Limb (tissue), 2 donors: ENCODE measurements at regions not wholly inside any gene's neighbourhood (a gene's known extent, or its start where the extent isn't known, plus 50 kb on each side); places are given as distances from the start of the nearest gene placed in this dataset.

Experiments
- DNase-seq, 2 donors: peaks; one replicate each; pipeline ENCODE4 v3.0.0-alpha.2; 2016; ENCODE audit errors: extremely low spot score in 2 of 2

- no peak for DNase-seq
Observed at GRCh38 chr20:24814556-24815195, 134.4 kb upstream of the CST7 start.

- no peak for DNase-seq
Observed at GRCh38 chr20:24815196-24815815, 133.8 kb upstream of the CST7 start.

- no peak for DNase-seq
Observed at GRCh38 chr20:24815931-24816330, 133.1 kb upstream of the CST7 start.

GRCh38 chr20:24816431-24816830 lies 132.6 kb upstream of the CST7 start:
- no peak for DNase-seq

- DNase-seq, result no peak
Observed at GRCh38 chr20:24816907-24817306, 132.2 kb upstream of the CST7 start.

GRCh38 chr20:24817351-24817750 lies 131.7 kb upstream of the CST7 start:
- no peak for DNase-seq

GRCh38 chr20:24818056-24818455 lies 131.0 kb upstream of the CST7 start:
- no peak for DNase-seq

- DNase-seq, result no peak
Observed at GRCh38 chr20:24819331-24819965, 129.6 kb upstream of the CST7 start.

- DNase-seq, result no peak
Observed at GRCh38 chr20:24820345-24820744, 128.7 kb upstream of the CST7 start.

GRCh38 chr20:24821391-24821790 lies 127.7 kb upstream of the CST7 start:
- no peak for DNase-seq

- DNase-seq, result no peak
Observed at GRCh38 chr20:24823176-24823784, 125.8 kb upstream of the CST7 start.

- no peak for DNase-seq
Observed at GRCh38 chr20:24823989-24824693, 124.9 kb upstream of the CST7 start.

- DNase-seq, result no peak
Observed at GRCh38 chr20:24825591-24825990, 123.5 kb upstream of the CST7 start.

GRCh38 chr20:24827603-24828295 lies 121.3 kb upstream of the CST7 start:
- no peak for DNase-seq

GRCh38 chr20:24828992-24829648 lies 119.9 kb upstream of the CST7 start:
- DNase-seq, result no peak

GRCh38 chr20:24829649-24830370 lies 119.3 kb upstream of the CST7 start:
- DNase-seq, result no peak

- no peak for DNase-seq
Observed at GRCh38 chr20:24830649-24831048, 118.4 kb upstream of the CST7 start.

GRCh38 chr20:24831232-24831631 lies 117.8 kb upstream of the CST7 start:
- DNase-seq, result no peak

GRCh38 chr20:24832518-24832917 lies 116.6 kb upstream of the CST7 start:
- DNase-seq, result no peak

GRCh38 chr20:24833592-24833991 lies 115.5 kb upstream of the CST7 start:
- no peak for DNase-seq
